ENCODE measurements at regions not wholly inside any gene's neighbourhood (a gene's known extent, or its start where the extent isn't known, plus 50 kb on each side); places are given as distances from the start of the nearest gene placed in this dataset.

- TF ChIP-seq MAX (IDR thresholded peaks at IDR 0.05; ENCODE audit: low read depth, low read length) (0 out of 2 replicates have a peak, but pooled peaks have one; percentile 46), IKZF2 (IDR thresholded peaks at IDR 0.05) (0 out of 4 replicates have a peak, but pooled peaks of 1 of the 2 experiments have one; percentile 7), SMAD5 (IDR thresholded peaks at IDR 0.05; ENCODE audit: low read depth) (0 out of 2 replicates have a peak, but pooled peaks have one; percentile 45), NFIC (IDR thresholded peaks at IDR 0.05; ENCODE audit: low read depth, low read length) (0 out of 2 replicates have a peak, but pooled peaks have one; percentile 30), SIN3A (IDR thresholded peaks at IDR 0.05; ENCODE audit: low read depth, low read length) (no peak), MEF2A (IDR thresholded peaks at IDR 0.05; ENCODE audit: insufficient read depth, low read depth, low read length) (no peak), BCLAF1 (IDR thresholded peaks at IDR 0.05) (no peak), SPI1 (IDR thresholded peaks at IDR 0.05; ENCODE audit: borderline replicate concordance, insufficient read depth, low read depth, low read length) (peak; percentile 59), POU2F2 (IDR thresholded peaks at IDR 0.05; ENCODE audit: borderline replicate concordance, low read depth, low read length) (no peak), ZNF687 (IDR thresholded peaks at IDR 0.05) (peak; percentile 43), CHD4 (IDR thresholded peaks at IDR 0.05) (no peak), ZNF384 (IDR thresholded peaks at IDR 0.05; ENCODE audit: borderline replicate concordance, low read depth, low read length) (0 out of 2 replicates have a peak, but pooled peaks have one; percentile 61), POLR2A (IDR thresholded peaks at IDR 0.05; ENCODE audit: low read depth, low read length) (peak; percentile 35; the same call in 1 of the 2 replicates), CBX3 (IDR thresholded peaks at IDR 0.05; ENCODE audit: borderline replicate concordance, low read depth) (no peak), EZH2 (IDR thresholded peaks at IDR 0.05; ENCODE audit: borderline replicate concordance, control insufficient read depth, low read depth, low read length) (no peak), USF2 (IDR thresholded peaks at IDR 0.05; ENCODE audit: borderline replicate concordance, low read depth, low read length) (peak; percentile 24; the same call in 1 of the 2 replicates), NR2F1 (conservative IDR thresholded peaks at IDR 0.05) (no peak)
Observed at GRCh38 chr15:31228011-31228484, 98.6 kb upstream of the KLF13 start (continued).
